ENCODE measurements at regions not wholly inside any gene's neighbourhood (a gene's known extent, or its start where the extent isn't known, plus 50 kb on each side); places are given as distances from the start of the nearest gene placed in this dataset.

DNA sequence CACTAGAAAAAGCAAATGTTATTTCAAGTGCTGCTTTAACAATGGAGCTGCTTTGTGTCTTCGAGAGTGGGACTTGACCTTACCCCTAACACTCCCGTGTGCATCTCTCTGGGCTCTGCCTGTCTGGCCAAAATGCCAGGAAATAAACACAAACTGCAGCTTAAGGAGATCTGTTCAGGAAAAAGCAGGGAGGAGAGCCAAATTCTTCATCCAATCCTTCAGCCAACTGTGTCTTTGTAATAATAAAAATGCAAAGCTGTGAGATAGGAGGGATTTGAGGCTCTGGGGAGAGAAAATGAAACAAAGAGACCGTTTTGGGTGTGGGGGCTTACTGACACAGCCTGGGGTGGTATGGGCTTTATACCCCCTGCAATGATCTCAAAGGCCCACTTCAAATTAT lies 85.8 kb upstream of the WSCD2 start:
- Mint-ChIP-seq H3K9me3 (no peaks in the 10 kb centered on the region), H3K27me3 (ENCODE audit: low read depth) (peaks cover 2% of the 10 kb centered on the region), H3K27ac (peak overlapping the region in 2 of 3 experiments; percentile 28 to 68), H3K4me3 (peak overlapping the region in 1 of 3 experiments; percentile 34), H3K4me1 (peaks cover 48% of the 10 kb centered on the region), H3K36me3 (ENCODE audit: low read depth) (no peaks in the 10 kb centered on the region)
- no peak for TF ChIP-seq CTCF (IDR thresholded peaks at IDR 0.05; ENCODE audit: unreplicated experiment in 3 of 3)

GRCh38 chr12:108043750-108044533 lies 85.1 kb upstream of the WSCD2 start:
- no peaks in the 10 kb centered on the region for H3K36me3 Mint-ChIP-seq (ENCODE audit: low read depth)
- peaks cover 48% of the 10 kb centered on the region for H3K4me1 Mint-ChIP-seq
- TF ChIP-seq CTCF (IDR thresholded peaks at IDR 0.05; ENCODE audit: unreplicated experiment in 3 of 3) = no peak
- peak overlapping the region in 2 of 3 experiments; percentile 28 to 68 for H3K27ac Mint-ChIP-seq
- no peak overlapping the region for H3K4me3 Mint-ChIP-seq
- H3K27me3 Mint-ChIP-seq (ENCODE audit: low read depth) = peaks cover 4% of the 10 kb centered on the region
- H3K9me3 Mint-ChIP-seq = no peaks in the 10 kb centered on the region

- TF ChIP-seq CTCF (IDR thresholded peaks at IDR 0.05; ENCODE audit: unreplicated experiment in 3 of 3) = no peak
- peak overlapping the region in 2 of 3 experiments; percentile 79 to 90 for H3K27ac Mint-ChIP-seq
These were observed 83.0 kb upstream of the WSCD2 start for GRCh38 chr12:108046135-108046534.

GRCh38 chr12:108046650-108047049 lies 82.4 kb upstream of the WSCD2 start:
- Mint-ChIP-seq H3K4me1 (peaks cover 43% of the 10 kb centered on the region), H3K27ac (peak overlapping the region; percentile 67 to 90 (median 79)), H3K4me3 (peak overlapping the region; percentile 12 to 35 (median 20)), H3K36me3 (ENCODE audit: low read depth) (no peaks in the 10 kb centered on the region), H3K9me3 (no peaks in the 10 kb centered on the region), H3K27me3 (ENCODE audit: low read depth) (peaks cover 7% of the 10 kb centered on the region)
- no peak for TF ChIP-seq CTCF (IDR thresholded peaks at IDR 0.05; ENCODE audit: unreplicated experiment in 3 of 3)

More at GRCh38 chr12:108046135-108046534, 83.0 kb upstream of the WSCD2 start:
- no peaks in the 10 kb centered on the region for H3K36me3 Mint-ChIP-seq (ENCODE audit: low read depth)
- peaks cover 4% of the 10 kb centered on the region for H3K27me3 Mint-ChIP-seq (ENCODE audit: low read depth)
- no peak overlapping the region for H3K4me3 Mint-ChIP-seq
- no peaks in the 10 kb centered on the region for H3K9me3 Mint-ChIP-seq
- peaks cover 43% of the 10 kb centered on the region for H3K4me1 Mint-ChIP-seq

DNA sequence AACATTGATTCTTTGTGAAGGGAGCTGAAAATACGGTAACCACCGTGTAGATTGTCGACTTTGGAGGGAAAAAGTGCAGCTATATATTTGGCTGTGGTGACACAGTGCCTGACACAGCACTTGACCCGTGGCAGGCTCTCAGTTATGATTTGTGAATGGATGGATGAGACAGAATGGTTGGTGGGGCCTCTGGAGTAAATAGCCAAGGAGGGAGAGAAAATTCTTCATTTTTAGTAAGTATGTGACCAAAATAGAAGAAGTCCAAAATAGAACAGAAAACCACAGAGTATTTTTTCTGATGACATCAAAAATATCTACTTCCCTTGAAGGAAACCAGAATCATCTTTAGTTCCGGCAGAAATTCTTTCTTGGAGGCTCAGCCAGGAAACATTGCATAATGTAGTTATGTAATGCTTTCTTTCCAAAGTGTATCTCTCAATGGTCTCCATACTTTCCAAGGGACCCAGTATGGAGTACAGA lies 82.0 kb upstream of the WSCD2 start:
- H3K4me3 Mint-ChIP-seq = peak overlapping the region; percentile 12 to 35 (median 20)
- H3K4me1 Mint-ChIP-seq = peaks cover 43% of the 10 kb centered on the region
- H3K9me3 Mint-ChIP-seq = no peaks in the 10 kb centered on the region
- no peaks in the 10 kb centered on the region for H3K36me3 Mint-ChIP-seq (ENCODE audit: low read depth)
- H3K27ac Mint-ChIP-seq = peak overlapping the region; percentile 67 to 90 (median 79)
- H3K27me3 Mint-ChIP-seq (ENCODE audit: low read depth) = peaks cover 9% of the 10 kb centered on the region
- TF ChIP-seq CTCF (IDR thresholded peaks at IDR 0.05; ENCODE audit: unreplicated experiment in 3 of 3) = no peak

GRCh38 chr12:108048686-108049085 lies 80.4 kb upstream of the WSCD2 start:
- H3K27ac Mint-ChIP-seq = no peak overlapping the region
- peaks cover 31% of the 10 kb centered on the region for H3K4me1 Mint-ChIP-seq
- H3K27me3 Mint-ChIP-seq (ENCODE audit: low read depth) = peaks cover 9% of the 10 kb centered on the region
- TF ChIP-seq CTCF (IDR thresholded peaks at IDR 0.05; ENCODE audit: unreplicated experiment in 3 of 3) = no peak
- no peak overlapping the region for H3K4me3 Mint-ChIP-seq
- no peaks in the 10 kb centered on the region for H3K9me3 Mint-ChIP-seq
- H3K36me3 Mint-ChIP-seq (ENCODE audit: low read depth) = no peaks in the 10 kb centered on the region

All from nephron (organoid).